ENCODE measurements at regions not wholly inside any gene's neighbourhood (a gene's known extent, or its start where the extent isn't known, plus 50 kb on each side); places are given as distances from the start of the nearest gene placed in this dataset.

- Histone ChIP-seq H3K4me3 (no peak overlapping the region), H2AFZ (no peak overlapping the region), H3K27me3 (ENCODE audit: insufficient read depth, low read depth) (no peaks in the 10 kb centered on the region), H3F3A (ENCODE audit: insufficient read depth, low read depth) (no peaks in the 10 kb centered on the region), H3K4me2 (no peak overlapping the region), H3K27ac (no peak overlapping the region), H3K36me3 (ENCODE audit: low read depth) (no peaks in the 10 kb centered on the region), H4K20me1 (ENCODE audit: insufficient read depth) (no peaks in the 10 kb centered on the region), H3K9me2 (ENCODE audit: insufficient read depth) (no peaks in the 10 kb centered on the region), H3K79me2 (ENCODE audit: low read depth) (no peaks in the 10 kb centered on the region), H3K4me1 (replicated peaks; ENCODE audit: insufficient read depth) (no peaks in the 10 kb centered on the region), H3K9me3 (ENCODE audit: insufficient read depth, low read depth) (no peaks in the 10 kb centered on the region)
- no peak for TF ChIP-seq EZH2 (IDR thresholded peaks at IDR 0.05; ENCODE audit: low read depth)
- TF ChIP-seq, protein P1, sequence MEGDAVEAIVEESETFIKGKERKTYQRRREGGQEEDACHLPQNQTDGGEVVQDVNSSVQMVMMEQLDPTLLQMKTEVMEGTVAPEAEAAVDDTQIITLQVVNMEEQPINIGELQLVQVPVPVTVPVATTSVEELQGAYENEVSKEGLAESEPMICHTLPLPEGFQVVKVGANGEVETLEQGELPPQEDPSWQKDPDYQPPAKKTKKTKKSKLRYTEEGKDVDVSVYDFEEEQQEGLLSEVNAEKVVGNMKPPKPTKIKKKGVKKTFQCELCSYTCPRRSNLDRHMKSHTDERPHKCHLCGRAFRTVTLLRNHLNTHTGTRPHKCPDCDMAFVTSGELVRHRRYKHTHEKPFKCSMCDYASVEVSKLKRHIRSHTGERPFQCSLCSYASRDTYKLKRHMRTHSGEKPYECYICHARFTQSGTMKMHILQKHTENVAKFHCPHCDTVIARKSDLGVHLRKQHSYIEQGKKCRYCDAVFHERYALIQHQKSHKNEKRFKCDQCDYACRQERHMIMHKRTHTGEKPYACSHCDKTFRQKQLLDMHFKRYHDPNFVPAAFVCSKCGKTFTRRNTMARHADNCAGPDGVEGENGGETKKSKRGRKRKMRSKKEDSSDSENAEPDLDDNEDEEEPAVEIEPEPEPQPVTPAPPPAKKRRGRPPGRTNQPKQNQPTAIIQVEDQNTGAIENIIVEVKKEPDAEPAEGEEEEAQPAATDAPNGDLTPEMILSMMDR (conservative IDR thresholded peaks at IDR 0.05) = no peak
- POLR2A ChIA-PET (ENCODE audit: unreplicated experiment) = no interaction called here
- BruUV-seq (replicated peaks) = no TSS peak
- intact Hi-C loops (cut with micrococcal nuclease; ENCODE audit: unreplicated experiment) = no loop called here
- no peak for DNase-seq
- CTCF ChIA-PET = no interaction called here
These were observed 162.4 kb upstream of the DUSP10 start for GRCh38 chr1:221904319-221904718.

- Histone ChIP-seq H3K9me2 (ENCODE audit: insufficient read depth) (no peaks in the 10 kb centered on the region), H4K20me1 (ENCODE audit: insufficient read depth) (no peaks in the 10 kb centered on the region)
These were observed 161.7 kb upstream of the DUSP10 start for GRCh38 chr1:221903594-221903993.

GRCh38 chr1:221902961-221903360, 161.1 kb upstream of the DUSP10 start:
- Histone ChIP-seq H3K27ac (no peak overlapping the region), H3K79me2 (ENCODE audit: low read depth) (no peaks in the 10 kb centered on the region), H3K36me3 (ENCODE audit: low read depth) (no peaks in the 10 kb centered on the region), H3F3A (ENCODE audit: insufficient read depth, low read depth) (no peaks in the 10 kb centered on the region), H2AFZ (no peak overlapping the region), H4K20me1 (ENCODE audit: insufficient read depth) (no peaks in the 10 kb centered on the region), H3K4me1 (replicated peaks; ENCODE audit: insufficient read depth) (peaks cover under 1% of the 10 kb centered on the region; the same call in 1 of the 2 replicates), H3K27me3 (ENCODE audit: insufficient read depth, low read depth) (no peaks in the 10 kb centered on the region), H3K9me2 (ENCODE audit: insufficient read depth) (no peaks in the 10 kb centered on the region), H3K4me3 (no peak overlapping the region), H3K9me3 (ENCODE audit: insufficient read depth, low read depth) (no peaks in the 10 kb centered on the region), H3K4me2 (no peak overlapping the region)
- CTCF ChIA-PET = no interaction called here
- POLR2A ChIA-PET (ENCODE audit: unreplicated experiment) = no interaction called here
- BruUV-seq (replicated peaks) = no TSS peak
- no peak for TF ChIP-seq EZH2 (IDR thresholded peaks at IDR 0.05; ENCODE audit: low read depth)
- TF ChIP-seq, protein P1 (conservative IDR thresholded peaks at IDR 0.05) = no peak
- no peak for DNase-seq
- intact Hi-C loops (cut with micrococcal nuclease; ENCODE audit: unreplicated experiment) = no loop called here

More at GRCh38 chr1:221903594-221903993, 161.7 kb upstream of the DUSP10 start:
- TF ChIP-seq, protein P1 (conservative IDR thresholded peaks at IDR 0.05) = no peak
- no peak for TF ChIP-seq EZH2 (IDR thresholded peaks at IDR 0.05; ENCODE audit: low read depth)
- intact Hi-C loops (cut with micrococcal nuclease; ENCODE audit: unreplicated experiment) = no loop called here
- H3K27ac ChIP-seq = no peak overlapping the region
- no peak for DNase-seq
- no peaks in the 10 kb centered on the region for H3F3A ChIP-seq (ENCODE audit: insufficient read depth, low read depth)
- BruUV-seq (replicated peaks) = no TSS peak
- H3K36me3 ChIP-seq (ENCODE audit: low read depth) = no peaks in the 10 kb centered on the region
- ChIA-PET POLR2A (ENCODE audit: unreplicated experiment) (no interaction called here), CTCF (no interaction called here)
- no peaks in the 10 kb centered on the region for H3K79me2 ChIP-seq (ENCODE audit: low read depth)
- no peak overlapping the region for H2AFZ ChIP-seq
- H3K9me3 ChIP-seq (ENCODE audit: insufficient read depth, low read depth) = no peaks in the 10 kb centered on the region
- no peak overlapping the region for H3K4me3 ChIP-seq
- no peak overlapping the region for H3K4me2 ChIP-seq
- H3K4me1 ChIP-seq (replicated peaks; ENCODE audit: insufficient read depth) = no peaks in the 10 kb centered on the region
- H3K27me3 ChIP-seq (ENCODE audit: insufficient read depth, low read depth) = no peaks in the 10 kb centered on the region

All from PC-9 (cell line).